Mucosa of gallbladder (tissue), 1 donor: ENCODE measurements at regions not wholly inside any gene's neighbourhood (a gene's known extent, or its start where the extent isn't known, plus 50 kb on each side); places are given as distances from the start of the nearest gene placed in this dataset.

Source experiments
- DNase-seq: peaks from one replicate; pipeline ENCODE4 v3.0.0-alpha.2; 2020; ENCODE audit warnings: low spot score
- donor health status: DM: no; HTN: no; CAD: no.

GRCh38 chr7:7304705-7305450 lies 122.5 kb downstream of the C1GALT1 start:
- no peak for DNase-seq

DNA sequence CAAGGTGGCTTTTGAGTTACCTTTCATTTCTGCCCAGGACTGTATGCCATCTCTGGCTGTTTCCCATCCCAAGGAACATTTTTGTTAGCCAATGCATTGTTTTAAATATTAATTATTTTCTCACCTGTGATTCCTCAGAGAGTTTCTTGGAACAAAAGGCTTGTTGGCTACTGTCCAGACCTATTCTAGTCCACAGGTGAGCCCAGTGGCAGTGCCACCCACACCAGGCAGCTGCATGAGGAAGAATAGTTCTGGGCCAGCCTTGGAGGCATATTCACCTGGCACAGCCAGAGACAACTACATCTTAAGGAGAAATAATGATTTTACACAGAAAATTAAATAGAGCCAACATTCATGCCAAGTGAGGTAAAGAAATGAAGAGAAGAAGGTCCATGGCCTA lies 123.9 kb downstream of the C1GALT1 start:
- DNase-seq = peak; percentile 68
